ENCODE measurements at regions not wholly inside any gene's neighbourhood (a gene's known extent, or its start where the extent isn't known, plus 50 kb on each side); places are given as distances from the start of the nearest gene placed in this dataset.
"Not testable (repeated sequence)": the region's sequence is repeated elsewhere in the genome, so short reads cannot be mapped to it uniquely, and the experiment has no call there.

GRCh38 chr12:126418400-126418799 lies 1353.2 kb downstream of the AACS start:
- FAIRE-seq = no peak

DNA sequence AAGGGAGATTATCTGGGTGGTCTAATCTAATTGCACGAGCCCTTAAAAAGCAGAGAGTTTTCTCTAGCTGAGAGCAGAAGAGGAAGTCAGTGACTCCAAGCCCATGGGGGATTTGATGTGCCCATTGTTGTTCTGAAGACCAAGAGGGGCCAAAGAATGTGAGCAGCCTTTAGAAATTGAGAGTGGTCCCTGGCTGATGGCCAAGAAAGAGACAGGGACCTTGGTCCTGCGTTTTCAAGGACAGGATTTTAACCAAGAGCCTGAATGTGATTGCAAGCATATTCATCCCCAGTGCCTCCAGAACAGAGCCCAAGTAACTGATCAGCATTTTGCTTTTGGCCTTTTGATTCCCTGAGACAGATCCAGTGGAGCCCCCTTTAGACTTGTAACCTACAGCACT lies 1353.9 kb downstream of the AACS start:
- no peak for FAIRE-seq

DNA sequence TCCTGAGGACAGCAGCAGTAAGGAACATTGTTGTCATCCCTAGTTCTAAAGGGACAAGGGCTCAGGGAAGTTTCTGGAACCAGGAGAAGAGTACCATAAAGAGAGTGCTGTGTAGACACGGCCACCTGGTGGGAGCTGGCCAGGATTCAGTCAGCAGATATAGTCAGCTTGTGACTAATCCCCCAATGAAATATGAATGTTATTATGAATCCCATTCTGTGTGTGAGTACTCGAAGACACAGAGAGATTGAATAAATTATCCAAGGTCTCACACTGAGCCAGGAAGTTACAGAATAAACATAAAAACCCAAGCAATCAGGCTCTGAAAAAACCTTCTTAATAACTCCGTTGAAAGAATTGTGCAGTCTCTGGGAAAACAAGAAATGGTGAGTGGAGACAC lies 1359.5 kb downstream of the AACS start:
- no peak for FAIRE-seq

DNA sequence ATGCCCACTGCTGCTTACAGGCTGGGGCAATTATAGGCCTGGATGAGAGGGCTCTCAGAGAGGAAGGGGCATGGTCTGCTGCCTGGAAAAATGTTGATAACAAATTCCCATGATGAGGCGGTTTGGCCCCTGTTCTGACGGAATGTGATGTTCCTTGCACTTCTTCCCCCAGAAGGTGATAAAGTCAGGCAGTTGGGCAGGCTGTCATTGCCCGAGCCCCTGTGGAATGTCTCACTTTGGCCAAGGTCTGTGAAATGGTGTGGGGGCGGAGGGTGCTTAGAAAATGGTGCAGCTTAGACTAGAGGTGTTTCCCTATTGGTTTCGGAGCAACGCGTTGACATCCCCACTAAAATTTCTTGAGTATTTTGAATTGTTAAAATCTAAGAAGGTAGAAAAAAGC lies 1360.0 kb downstream of the AACS start:
- FAIRE-seq = no peak

- FAIRE-seq = no peak
These were observed 1363.5 kb downstream of the AACS start for GRCh38 chr12:126428769-126429168.

DNA sequence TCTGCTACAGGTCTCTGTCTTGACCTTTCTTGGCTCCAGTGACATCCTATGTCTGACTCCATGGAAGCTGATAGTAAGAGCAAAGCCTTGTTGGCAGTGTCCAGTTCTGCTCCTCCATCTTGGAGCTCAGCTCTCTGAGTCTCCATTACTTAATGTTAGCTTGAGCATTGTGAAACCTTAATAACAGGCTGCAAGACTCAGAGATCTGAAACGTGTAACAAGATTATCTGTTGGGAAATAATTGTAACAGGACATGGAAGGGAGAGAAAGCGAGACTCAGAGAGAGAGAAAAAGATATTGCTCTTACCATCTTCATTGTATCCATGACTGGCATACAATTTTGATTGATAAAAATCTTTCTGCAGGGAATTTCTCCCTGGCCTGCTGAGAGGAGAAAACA lies 1365.7 kb downstream of the AACS start:
- no peak for FAIRE-seq

- no peak for FAIRE-seq
These were observed 1366.5 kb downstream of the AACS start for GRCh38 chr12:126431767-126432166.

GRCh38 chr12:126432780-126433179 lies 1367.5 kb downstream of the AACS start:
- FAIRE-seq = no peak

GRCh38 chr12:126434412-126434985 lies 1369.3 kb downstream of the AACS start:
- no peak for FAIRE-seq

DNA sequence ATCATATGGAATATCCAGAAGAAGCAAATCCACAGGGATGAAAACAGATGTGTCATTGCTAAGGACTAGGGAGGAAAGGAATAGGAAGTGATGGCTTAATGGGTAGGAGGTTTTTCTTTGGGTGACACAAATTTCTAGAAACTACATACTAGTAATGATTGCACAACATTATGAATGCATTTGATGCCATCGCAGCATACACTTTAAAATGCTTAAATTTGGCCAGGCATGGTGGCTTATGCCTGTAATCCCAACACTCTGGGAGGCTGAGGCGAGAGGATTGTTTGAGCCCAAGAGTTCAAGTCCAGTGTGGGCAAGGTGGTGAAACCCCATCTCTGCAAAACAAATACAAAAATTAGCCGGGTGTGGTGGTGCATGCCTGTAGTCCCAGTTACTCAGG lies 1370.8 kb downstream of the AACS start:
- no peak for FAIRE-seq

DNA sequence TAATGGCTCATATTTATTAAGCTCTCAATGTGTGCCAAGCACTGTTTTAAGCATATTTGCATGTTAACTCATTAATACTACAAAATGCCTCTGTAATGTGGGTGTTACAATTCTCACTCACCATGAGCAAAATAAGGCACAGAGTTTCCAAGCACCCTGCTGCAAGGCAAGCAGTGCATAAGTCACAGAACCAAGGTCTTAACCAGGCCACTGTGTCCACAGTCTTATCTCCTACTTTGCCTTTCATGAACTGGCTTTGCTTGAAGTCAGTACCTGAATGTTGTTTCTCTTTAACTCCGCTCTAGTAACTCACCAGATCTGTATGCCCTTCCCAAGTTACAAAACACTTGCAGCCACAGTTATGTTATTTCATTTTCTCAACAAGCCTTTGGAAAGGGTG lies 1372.7 kb downstream of the AACS start:
- FAIRE-seq = no peak

- FAIRE-seq = no peak
These were observed 1378.7 kb downstream of the AACS start for GRCh38 chr12:126443977-126444376.

DNA sequence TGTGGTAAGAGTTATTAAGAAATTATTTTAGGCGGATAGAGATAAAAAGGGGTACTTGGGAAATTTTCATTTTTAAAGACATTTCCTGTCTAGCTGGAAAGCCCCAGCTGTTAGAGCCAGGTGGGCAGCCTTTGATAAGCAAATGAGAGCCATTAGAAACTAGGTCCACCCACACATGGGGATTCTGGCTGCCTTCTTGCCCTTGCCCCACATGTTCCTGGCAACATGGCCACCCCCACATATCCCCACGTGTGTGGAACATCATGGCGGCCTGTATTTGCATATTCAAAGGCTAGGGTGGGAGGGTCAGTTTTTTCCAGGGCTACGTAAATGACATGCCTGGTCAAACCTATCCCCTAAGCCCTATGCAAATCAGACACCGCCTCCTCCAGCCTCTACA lies 1382.1 kb downstream of the AACS start:
- no peak for FAIRE-seq

- no peak for FAIRE-seq
These were observed 1386.6 kb downstream of the AACS start for GRCh38 chr12:126451809-126452208.

DNA sequence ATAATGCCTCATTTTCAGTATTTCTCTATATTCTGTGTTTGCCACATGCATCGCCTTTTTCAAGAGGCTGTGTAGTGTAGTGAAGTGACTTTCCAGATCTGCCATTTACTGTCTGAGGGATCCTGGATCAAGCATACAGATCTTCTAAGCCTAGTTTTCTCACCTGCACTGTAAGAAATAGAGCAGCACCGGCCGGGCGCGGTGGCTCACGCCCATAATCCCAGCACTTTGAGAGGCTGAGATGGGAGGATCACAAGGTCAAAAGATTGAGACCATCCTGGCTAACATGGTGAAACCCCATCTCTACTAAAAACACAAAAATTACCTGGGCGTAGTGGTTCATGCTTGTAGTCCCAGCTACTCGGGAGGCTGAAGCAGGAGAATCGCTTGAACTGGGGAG lies 1387.5 kb downstream of the AACS start:
- FAIRE-seq = not testable (repeated sequence)

DNA sequence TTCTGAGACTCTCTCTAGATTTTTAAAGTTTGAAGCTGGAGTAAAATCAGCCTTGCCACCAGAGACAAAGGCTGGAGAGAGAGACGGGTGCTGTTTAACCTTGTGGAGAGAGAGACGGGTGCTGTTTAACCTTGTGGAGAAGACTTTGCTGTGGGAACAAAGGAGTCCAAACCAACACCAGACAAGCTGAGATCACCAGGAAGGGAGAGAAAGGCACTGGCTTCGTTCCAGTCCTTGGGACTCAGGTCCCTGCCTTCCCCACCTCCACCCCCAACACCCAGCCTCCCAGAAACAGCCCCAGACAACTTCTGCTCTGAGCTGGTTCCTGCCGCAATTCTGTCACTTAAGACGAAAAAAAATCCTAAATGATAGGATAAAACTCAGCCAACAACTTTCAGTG lies 1389.3 kb downstream of the AACS start:
- no peak for FAIRE-seq

- no peak for FAIRE-seq
These were observed 1392.5 kb downstream of the AACS start for GRCh38 chr12:126457776-126458175.

DNA sequence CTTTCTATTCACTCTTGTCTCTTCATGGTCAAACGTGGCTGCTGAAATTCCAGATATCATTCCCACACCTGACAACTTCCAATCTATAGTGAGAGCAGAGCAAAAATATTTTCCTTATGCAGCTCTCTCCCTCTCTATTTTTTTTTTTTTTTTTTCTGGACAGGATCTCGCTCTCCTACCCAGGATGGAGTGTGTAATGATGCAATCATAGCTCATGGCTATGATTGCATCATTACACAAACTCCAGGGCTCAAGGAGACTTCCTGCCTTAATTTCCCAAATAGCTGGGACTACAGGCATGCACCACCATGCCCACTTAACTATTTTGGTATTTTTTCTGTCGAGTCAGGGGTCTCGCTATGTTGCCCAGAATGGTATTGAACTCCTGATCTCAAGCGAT lies 1398.9 kb downstream of the AACS start:
- FAIRE-seq = no peak

GRCh38 chr12:126469211-126469610 lies 1404.0 kb downstream of the AACS start:
- FAIRE-seq = no peak

DNA sequence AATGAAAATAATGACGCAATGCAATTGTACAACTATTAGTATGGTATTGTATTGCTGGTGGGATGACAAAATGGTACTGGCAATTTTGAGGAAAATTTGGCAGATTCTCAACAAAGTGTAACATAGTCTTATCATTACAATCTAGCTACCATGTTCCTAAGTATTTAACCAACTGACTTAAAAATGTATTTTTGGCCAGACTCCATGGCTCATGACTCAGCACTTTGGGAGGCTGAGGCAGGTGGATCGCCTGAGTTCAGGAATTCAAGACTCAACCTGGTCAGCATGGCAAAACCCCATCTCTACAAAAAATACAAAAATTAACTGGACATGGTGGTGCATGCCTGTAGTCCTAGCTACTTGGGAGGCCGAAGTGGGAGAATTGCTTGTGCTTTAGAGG lies 1409.5 kb downstream of the AACS start:
- FAIRE-seq = no peak

DNA sequence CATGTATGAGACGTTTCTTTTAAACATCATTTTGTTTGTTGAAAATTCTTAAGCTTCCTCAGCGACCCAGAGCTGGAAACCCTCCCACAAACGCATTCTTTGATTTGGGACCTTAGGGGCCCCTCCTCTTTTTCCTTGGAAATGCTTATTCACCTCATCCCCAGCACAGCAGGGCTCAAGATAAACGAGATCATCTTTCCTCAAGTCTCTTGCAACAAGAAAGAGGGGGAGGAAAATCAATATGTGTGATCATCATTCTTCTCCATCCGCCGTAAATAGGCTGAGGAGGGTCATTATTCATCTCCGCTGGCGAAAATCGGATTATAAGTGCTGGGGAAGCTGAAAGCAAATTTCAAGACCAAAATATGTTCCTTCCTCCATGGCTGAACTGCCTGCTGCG lies 1415.2 kb downstream of the AACS start:
- FAIRE-seq = no peak

GRCh38 chr12:126481688-126482087 lies 1416.5 kb downstream of the AACS start:
- FAIRE-seq = no peak

DNA sequence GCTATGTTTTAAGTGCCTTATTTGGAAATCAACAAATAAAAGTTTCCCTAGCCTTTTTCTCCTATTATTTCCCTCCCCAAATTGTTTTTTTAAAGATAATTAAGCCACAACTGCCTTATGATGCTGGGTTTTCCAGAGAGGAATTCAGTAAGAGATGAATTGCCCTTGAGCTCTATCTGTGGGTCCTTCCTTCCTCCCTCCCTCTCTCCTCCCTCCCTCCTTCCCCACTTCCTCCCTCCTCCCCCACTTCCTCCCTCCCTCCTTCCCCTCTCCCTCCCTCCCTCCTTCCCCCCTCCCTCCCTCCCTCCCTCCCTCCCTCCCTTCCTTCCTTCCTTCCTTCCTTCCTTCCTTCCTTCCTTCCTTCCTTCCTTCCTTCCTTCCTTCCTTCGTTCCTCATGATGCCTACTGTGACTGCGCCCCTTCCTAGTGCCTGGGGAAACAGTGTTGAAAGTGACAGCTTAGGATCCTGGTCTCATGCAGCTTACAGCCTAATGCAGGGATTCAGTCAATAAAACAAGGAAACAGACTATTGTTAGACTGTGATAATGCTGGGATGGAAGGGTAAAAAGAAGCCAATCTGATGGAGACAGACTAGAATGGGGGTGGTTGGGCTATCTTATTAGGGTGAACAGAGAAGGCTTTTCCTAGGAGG lies 1417.1 kb downstream of the AACS start:
- no peak for FAIRE-seq

GRCh38 chr12:126483145-126484068 lies 1418.2 kb downstream of the AACS start:
- FAIRE-seq = peak; percentile 95
